T-cell (primary cell): ENCODE measurements at regions not wholly inside any gene's neighbourhood (a gene's known extent, or its start where the extent isn't known, plus 50 kb on each side); places are given as distances from the start of the nearest gene placed in this dataset.

Experiments
- ATAC-seq, 4 experiments: fragments of 200-7000 bp in 3 of 4; fragments of 150-1000 bp in 1 of 4; cut with Tn5 transposase; replicated peaks in 1 of 4; 1 replicate in 3 of 4; 2 replicates in 1 of 4; pipeline ENCODE4 v1.10.0; 2021; ENCODE audit warnings: moderate library complexity in 3 of 4, mild to moderate bottlenecking in 2 of 4, moderate number of reproducible peaks in 1 of 4
- CTCF ChIA-PET, 2 donors: fragments of 300-600 bp; sonication (Branson Sonifier 250); formaldehyde crosslinking; loops; one replicate each; lab custom pipeline; 2022; ENCODE audit warnings: antibody characterized with exemption in 2 of 2; lab: Charles Lee
- POLR2A ChIA-PET, 2 donors: fragments of 300-600 bp; sonication (Branson Sonifier 250); formaldehyde crosslinking; loops; one replicate each; lab custom pipeline; 2022; ENCODE audit warnings: antibody characterized with exemption in 2 of 2; lab: Charles Lee
- DNase-seq, 35 experiments: peaks; one replicate each; pipeline versions ENCODE4 v3.0.0 to v3.0.0-alpha.2; 2013 to 2023
- H3K27ac ChIP-seq: one replicate; pipeline ENCODE4 v1.5.1; 2013; ENCODE audit warnings: low read length
- H3K27me3 ChIP-seq, 2 experiments: replicated peaks in 1 of 2; 1 replicate in 1 of 2; 2 replicates in 1 of 2; pipeline versions ENCODE4 v1.6.1 to v1.7.0; 2013; ENCODE audit warnings: low read length in 1 of 2, mixed read lengths in 1 of 2; ENCODE audit not compliant: control insufficient read depth in 2 of 2, insufficient read depth in 2 of 2; ENCODE audit errors: extremely low read depth in 1 of 2
- H3K36me3 ChIP-seq, 2 donors: 1 replicate in 1 of 2; 2 replicates in 1 of 2; pipeline versions ENCODE4 v1.6.1 to v1.7.0; 2013; ENCODE audit warnings: low read length in 1 of 2; ENCODE audit not compliant: control insufficient read depth in 2 of 2, insufficient read depth in 1 of 2; ENCODE audit errors: extremely low read depth in 1 of 2
- H3K4me1 ChIP-seq, 2 experiments: 1 replicate in 1 of 2; 2 replicates in 1 of 2; pipeline versions ENCODE4 v1.6.1 to v1.7.0; 2013; ENCODE audit warnings: low read length in 2 of 2, mixed read lengths in 1 of 2; ENCODE audit not compliant: insufficient read depth in 2 of 2, control insufficient read depth in 1 of 2; ENCODE audit errors: extremely low read depth in 1 of 2
- H3K4me3 ChIP-seq, 2 donors: 1 replicate in 1 of 2; 2 replicates in 1 of 2; pipeline versions ENCODE4 v1.5.1 to v1.7.0; 2013; ENCODE audit warnings: mild to moderate bottlenecking in 2 of 2, low read length in 1 of 2, moderate library complexity in 1 of 2; ENCODE audit not compliant: control insufficient read depth in 1 of 2; ENCODE audit errors: extremely low read depth in 1 of 2
- H3K9me3 ChIP-seq: 2 replicates; pipeline ENCODE4 v1.7.0; 2013
- H3K27ac Mint-ChIP-seq, 2 donors: one replicate each; pipeline ENCODE4 v1.8.0; 2020 to 2021; ENCODE audit warnings: mild to moderate bottlenecking in 2 of 2, mixed read lengths in 2 of 2
- H3K27me3 Mint-ChIP-seq, 2 donors: one replicate each; pipeline ENCODE4 v1.8.0; 2021 to 2022; ENCODE audit warnings: mixed read lengths in 2 of 2
- H3K36me3 Mint-ChIP-seq: one replicate; pipeline ENCODE4 v1.8.0; 2021; ENCODE audit warnings: mixed read lengths
- H3K4me1 Mint-ChIP-seq, 3 donors: one replicate each; pipeline ENCODE4 v1.8.0; 2020 to 2022; ENCODE audit warnings: mixed read lengths in 3 of 3, mild to moderate bottlenecking in 1 of 3
- H3K4me3 Mint-ChIP-seq, 3 donors: one replicate each; pipeline ENCODE4 v1.8.0; 2020 to 2022; ENCODE audit warnings: mild to moderate bottlenecking in 3 of 3, mixed read lengths in 3 of 3, moderate library complexity in 3 of 3
- H3K9me3 Mint-ChIP-seq, 3 donors: one replicate each; pipeline ENCODE4 v1.8.0; 2020 to 2022; ENCODE audit warnings: mixed read lengths in 3 of 3
- WGBS: methylation state at CpG from one replicate; pipeline ENCODE4 v1.1.5; 2013; ENCODE audit warnings: missing lambda C conversion rate; ENCODE audit not compliant: insufficient coverage; 5-methylcytosine and 5-hydroxymethylcytosine counted together

- Histone ChIP-seq H3K9me3 (no peaks in the 10 kb centered on the region), H3K36me3 (no peaks in the 10 kb centered on the region), H3K27me3 (no peaks in the 10 kb centered on the region), H3K4me1 (no peaks in the 10 kb centered on the region), H3K27ac (no peak overlapping the region), H3K4me3 (no peak overlapping the region)
- no peaks in the 10 kb centered on the region for H3K9me3 Mint-ChIP-seq
- POLR2A ChIA-PET: no interaction called here
- no peak overlapping the region for H3K27ac Mint-ChIP-seq
- H3K4me1 Mint-ChIP-seq: peaks cover 0 to 6% (median 2%) of the 10 kb centered on the region in 3 donors
- H3K27me3 Mint-ChIP-seq: no peaks in the 10 kb centered on the region
- CTCF ChIA-PET: interaction anchor here in 1 of 2 donors (1.3 kb wide), 1 partner anchor 503 kb away, joined by 6 read pairs; no protein-coding TSS in a partner anchor
- DNase-seq (peak in 1 of 35 experiments; percentile 27), ATAC-seq (peak in 3 of 4 experiments; percentile 49 to 67 (median 66))
- no peaks in the 10 kb centered on the region for H3K36me3 Mint-ChIP-seq
- H3K4me3 Mint-ChIP-seq: no peak overlapping the region
Measured at GRCh38 chr7:110595694-110596093, 495.2 kb upstream of the LRRN3 start.

- POLR2A ChIA-PET: no interaction called here
- Mint-ChIP-seq H3K36me3 (no peaks in the 10 kb centered on the region), H3K4me3 (no peak overlapping the region), H3K9me3 (no peaks in the 10 kb centered on the region), H3K27me3 (peaks cover 0 to 3% of the 10 kb centered on the region in 2 donors), H3K27ac (no peak overlapping the region), H3K4me1 (peaks cover 0 to under 1% (median 0%) of the 10 kb centered on the region in 3 donors)
- Histone ChIP-seq H3K27ac (no peak overlapping the region), H3K9me3 (no peaks in the 10 kb centered on the region), H3K36me3 (no peaks in the 10 kb centered on the region), H3K4me1 (no peaks in the 10 kb centered on the region), H3K27me3 (no peaks in the 10 kb centered on the region), H3K4me3 (no peak overlapping the region)
- ATAC-seq (no peak), DNase-seq (no peak)
- WGBS: 93% methylated on average over 2 of the region's 5 CpGs
- CTCF ChIA-PET: no interaction called here
Measured at GRCh38 chr7:110600956-110601355, 490.0 kb upstream of the LRRN3 start.

- DNase-seq (no peak), ATAC-seq (no peak)
- WGBS: 40% methylated on average over 1 of the region's 1 CpG
- Mint-ChIP-seq H3K4me3 (no peak overlapping the region), H3K9me3 (no peaks in the 10 kb centered on the region), H3K4me1 (no peaks in the 10 kb centered on the region), H3K36me3 (no peaks in the 10 kb centered on the region), H3K27ac (no peak overlapping the region), H3K27me3 (peaks cover 0 to 3% of the 10 kb centered on the region in 2 donors)
- Histone ChIP-seq H3K27ac (no peak overlapping the region), H3K4me3 (no peak overlapping the region), H3K4me1 (no peaks in the 10 kb centered on the region), H3K9me3 (no peaks in the 10 kb centered on the region), H3K27me3 (no peaks in the 10 kb centered on the region), H3K36me3 (no peaks in the 10 kb centered on the region)
- ChIA-PET CTCF (no interaction called here), POLR2A (no interaction called here)
Measured at GRCh38 chr7:110601710-110602109, 489.2 kb upstream of the LRRN3 start.

- Histone ChIP-seq H3K9me3 (no peaks in the 10 kb centered on the region), H3K27ac (no peak overlapping the region), H3K27me3 (no peaks in the 10 kb centered on the region), H3K36me3 (no peaks in the 10 kb centered on the region), H3K4me1 (peaks cover 0 to 6% of the 10 kb centered on the region in 2 experiments), H3K4me3 (no peak overlapping the region)
- H3K27me3 Mint-ChIP-seq: peaks cover 0 to 3% of the 10 kb centered on the region in 2 donors
- POLR2A ChIA-PET: no interaction called here
- H3K9me3 Mint-ChIP-seq: no peaks in the 10 kb centered on the region
- H3K4me3 Mint-ChIP-seq: no peak overlapping the region
- ATAC-seq (no peak), DNase-seq (no peak)
- H3K27ac Mint-ChIP-seq: no peak overlapping the region
- CTCF ChIA-PET: interaction anchor here in 1 of 2 donors (0.7 kb wide), 1 partner anchor 282 kb away, joined by 3 read pairs; no protein-coding TSS in a partner anchor
- WGBS: no CpG with 5 or more reads among the region's 4 CpGs
- H3K36me3 Mint-ChIP-seq: no peaks in the 10 kb centered on the region
- peaks cover 0 to 9% (median 2%) of the 10 kb centered on the region in 3 donors for H3K4me1 Mint-ChIP-seq
Measured at GRCh38 chr7:110604206-110604605, 486.7 kb upstream of the LRRN3 start.

GRCh38 chr7:110604885-110605284 lies 486.0 kb upstream of the LRRN3 start:
- no peaks in the 10 kb centered on the region for H3K36me3 ChIP-seq
- H3K27ac ChIP-seq: no peak overlapping the region
- no peaks in the 10 kb centered on the region for H3K9me3 ChIP-seq
- H3K4me1 ChIP-seq: peaks cover 0 to 6% of the 10 kb centered on the region in 2 experiments
- Mint-ChIP-seq H3K4me1 (peaks cover 0 to 9% (median 2%) of the 10 kb centered on the region in 3 donors), H3K9me3 (no peaks in the 10 kb centered on the region), H3K4me3 (no peak overlapping the region), H3K36me3 (no peaks in the 10 kb centered on the region), H3K27ac (no peak overlapping the region), H3K27me3 (peaks cover 0 to 3% of the 10 kb centered on the region in 2 donors)
- ATAC-seq (no peak), DNase-seq (no peak)
- ChIA-PET POLR2A (no interaction called here), CTCF (no interaction called here)
- no peak overlapping the region for H3K4me3 ChIP-seq
- no peaks in the 10 kb centered on the region for H3K27me3 ChIP-seq

- H3K9me3 ChIP-seq: no peaks in the 10 kb centered on the region
- peak in 1 of 4 experiments; percentile 23 for ATAC-seq
- Mint-ChIP-seq H3K36me3 (no peaks in the 10 kb centered on the region), H3K9me3 (no peaks in the 10 kb centered on the region), H3K4me1 (peaks cover 0 to 9% (median 2%) of the 10 kb centered on the region in 3 donors), H3K4me3 (no peak overlapping the region), H3K27ac (no peak overlapping the region), H3K27me3 (peaks cover 0 to 3% of the 10 kb centered on the region in 2 donors)
- ChIA-PET CTCF (no interaction called here), POLR2A (no interaction called here)
- no peak overlapping the region for H3K27ac ChIP-seq
- peaks cover 0 to 6% of the 10 kb centered on the region in 2 experiments for H3K4me1 ChIP-seq
- H3K4me3 ChIP-seq: no peak overlapping the region
- DNase-seq: no peak
- H3K27me3 ChIP-seq: no peaks in the 10 kb centered on the region
- H3K36me3 ChIP-seq: no peaks in the 10 kb centered on the region
- WGBS: 74% methylated on average over 2 of the region's 4 CpGs
Measured at GRCh38 chr7:110607050-110607857, 483.7 kb upstream of the LRRN3 start.
